ENCODE measurements at regions not wholly inside any gene's neighbourhood (a gene's known extent, or its start where the extent isn't known, plus 50 kb on each side); places are given as distances from the start of the nearest gene placed in this dataset.
A peak's percentile ranks its signal among the peaks of the same experiment; 100 is the strongest.

- ATAC-seq: no peak
- TF ChIP-seq CREB5 (CRISPR knock-in tag; IDR thresholded peaks at IDR 0.05; ENCODE audit: low read depth): no peak
- no peak for TF ChIP-seq BACH2 (CRISPR knock-in tag; IDR thresholded peaks at IDR 0.05; ENCODE audit: borderline replicate concordance)
- peak; percentile 81; the same call in 1 of the 2 replicates for TF ChIP-seq ZFP3 (CRISPR knock-in tag; IDR thresholded peaks at IDR 0.05)
- no peak for TF ChIP-seq GLIS3 (CRISPR knock-in tag; IDR thresholded peaks at IDR 0.05)
- no peak for TF ChIP-seq RARB (CRISPR knock-in tag; IDR thresholded peaks at IDR 0.05)
- no peak for TF ChIP-seq ESRRG (CRISPR knock-in tag; IDR thresholded peaks at IDR 0.05)
- peak; percentile 93 for TF ChIP-seq CSDC2 (CRISPR knock-in tag; IDR thresholded peaks at IDR 0.05)
- no peak for TF ChIP-seq CSRNP3 (CRISPR knock-in tag; IDR thresholded peaks at IDR 0.05)
- no peak for TF ChIP-seq ARNTL (CRISPR knock-in tag; IDR thresholded peaks at IDR 0.05; ENCODE audit: borderline replicate concordance, low read depth)
- TF ChIP-seq ZNF70 (CRISPR knock-in tag; IDR thresholded peaks at IDR 0.05): no peak
- TF ChIP-seq POU6F1 (CRISPR knock-in tag; IDR thresholded peaks at IDR 0.05; ENCODE audit: borderline replicate concordance, low read depth): no peak
- peak; percentile 71 for TF ChIP-seq ISL1 (CRISPR knock-in tag; IDR thresholded peaks at IDR 0.05)
- TF ChIP-seq TSHZ2 (CRISPR knock-in tag; IDR thresholded peaks at IDR 0.05): no peak
- TF ChIP-seq PATZ1 (CRISPR knock-in tag; IDR thresholded peaks at IDR 0.05; ENCODE audit: borderline replicate concordance): peak; percentile 69; the same call in 1 of the 2 replicates
- 0 out of 2 replicates have a peak, but pooled peaks have one; percentile 43 for TF ChIP-seq SNAI2 (CRISPR knock-in tag; IDR thresholded peaks at IDR 0.05)
These were observed 80.0 kb upstream of the TOP1 start for GRCh38 chr20:40948465-40949267.

GRCh38 chr20:40949346-40949745 lies 79.3 kb upstream of the TOP1 start:
- no peak for ATAC-seq
- TF ChIP-seq TCF4 (CRISPR knock-in tag; IDR thresholded peaks at IDR 0.05; ENCODE audit: borderline replicate concordance) (no peak), TOX (CRISPR knock-in tag; IDR thresholded peaks at IDR 0.05; ENCODE audit: borderline replicate concordance) (no peak), GLIS3 (CRISPR knock-in tag; IDR thresholded peaks at IDR 0.05) (no peak), RARB (CRISPR knock-in tag; IDR thresholded peaks at IDR 0.05) (no peak), BACH2 (CRISPR knock-in tag; IDR thresholded peaks at IDR 0.05; ENCODE audit: borderline replicate concordance) (no peak), SNAI2 (CRISPR knock-in tag; IDR thresholded peaks at IDR 0.05) (no peak)

- no peak for ATAC-seq
- TF ChIP-seq TCF4 (CRISPR knock-in tag; IDR thresholded peaks at IDR 0.05; ENCODE audit: borderline replicate concordance) (no peak), CSDC2 (CRISPR knock-in tag; IDR thresholded peaks at IDR 0.05) (no peak), SNAI2 (CRISPR knock-in tag; IDR thresholded peaks at IDR 0.05) (no peak), PPARA (CRISPR knock-in tag; IDR thresholded peaks at IDR 0.05; ENCODE audit: borderline replicate concordance) (no peak), ZFP30 (CRISPR knock-in tag; IDR thresholded peaks at IDR 0.05) (no peak), ZFP3 (CRISPR knock-in tag; IDR thresholded peaks at IDR 0.05) (no peak), ZNF8 (CRISPR knock-in tag; IDR thresholded peaks at IDR 0.05) (no peak), CREB5 (CRISPR knock-in tag; IDR thresholded peaks at IDR 0.05; ENCODE audit: low read depth) (no peak), GLIS3 (CRISPR knock-in tag; IDR thresholded peaks at IDR 0.05) (no peak), TOX (CRISPR knock-in tag; IDR thresholded peaks at IDR 0.05; ENCODE audit: borderline replicate concordance) (no peak), POU6F1 (CRISPR knock-in tag; IDR thresholded peaks at IDR 0.05; ENCODE audit: borderline replicate concordance, low read depth) (no peak), ISL1 (CRISPR knock-in tag; IDR thresholded peaks at IDR 0.05) (no peak), ZNF565 (CRISPR knock-in tag; conservative IDR thresholded peaks at IDR 0.05; ENCODE audit: low read depth) (no peak), OSR1 (CRISPR knock-in tag; IDR thresholded peaks at IDR 0.05) (no peak)
These were observed 76.5 kb upstream of the TOP1 start for GRCh38 chr20:40952136-40952535.
